ENCODE measurements at regions not wholly inside any gene's neighbourhood (a gene's known extent, or its start where the extent isn't known, plus 50 kb on each side); places are given as distances from the start of the nearest gene placed in this dataset.

GRCh38 chr7:17099083-17099973, 199.1 kb upstream of the AHR start:
- H3K4me1 ChIP-seq, result peaks cover 30% of the 10 kb centered on the region
- ChIA-PET POLR2A (interaction anchor here (0.7 to 1.6 kb wide), 6 partner anchors 16 to 581 kb away, joined by 3 to 6 read pairs (median 5); partner anchors contain the start of gene AHR), CTCF (interaction anchor here (1.6 kb wide), 1 partner anchor 116 kb away, joined by 5 read pairs; no protein-coding TSS in a partner anchor)
- DNase-seq (ENCODE audit: low read depth in 1 of 2, low spot score in 1 of 2) (peak; percentile 50 to 93), FAIRE-seq (peak; percentile 90), ATAC-seq (peak; percentile 93 to 99)
- WGBS (ENCODE audit: missing lambda C conversion rate), result 35% methylated on average over 12 of the region's 12 CpGs
- H3K27ac ChIP-seq, result peak overlapping the region; percentile 69 to 81
- H3K4me3 ChIP-seq, result no peak overlapping the region
- peaks cover 7% of the 10 kb centered on the region; the same call in 1 of the 3 replicates for H3K9me3 ChIP-seq
- H3K4me2 ChIP-seq, result peak overlapping the region; percentile 62
- TF ChIP-seq HMGXB4 (CRISPR knock-in tag; IDR thresholded peaks at IDR 0.05; ENCODE audit: borderline replicate concordance), result no peak
- TF ChIP-seq JUN (IDR thresholded peaks at IDR 0.05), result peak; percentile 96 to 99
- TF ChIP-seq ZSCAN20 (CRISPR knock-in tag; IDR thresholded peaks at IDR 0.05), result peak; percentile 74; the same call in 1 of the 2 replicates
- no peak for TF ChIP-seq CHD2 (IDR thresholded peaks at IDR 0.05; ENCODE audit: low read length, partially characterized antibody)
- peak; percentile 82 for TF ChIP-seq HOXB5 (CRISPR knock-in tag; IDR thresholded peaks at IDR 0.05)
- TF ChIP-seq TFCP2L1 (CRISPR knock-in tag; IDR thresholded peaks at IDR 0.05), result no peak
- no peak for TF ChIP-seq CHD4 (IDR thresholded peaks at IDR 0.05; ENCODE audit: borderline replicate concordance)
- 0 out of 2 replicates have a peak, but pooled peaks have one; percentile 48 for TF ChIP-seq FOXS1 (CRISPR knock-in tag; IDR thresholded peaks at IDR 0.05)
- no peak for TF ChIP-seq NR3C1 (IDR thresholded peaks at IDR 0.05)
- TF ChIP-seq ZNF302 (CRISPR knock-in tag; IDR thresholded peaks at IDR 0.05), result no peak
- TF ChIP-seq CEBPB (IDR thresholded peaks at IDR 0.05), result peak; percentile 99 to 100
- TF ChIP-seq MAX (IDR thresholded peaks at IDR 0.05), result peak; percentile 92
- no peak for TF ChIP-seq MAFK (IDR thresholded peaks at IDR 0.05; ENCODE audit: partially characterized antibody)
- TF ChIP-seq ELK1 (IDR thresholded peaks at IDR 0.05; ENCODE audit: low read depth, low read length), result no peak
- no peak for TF ChIP-seq FOSB (CRISPR knock-in tag; IDR thresholded peaks at IDR 0.05)
- no peak for TF ChIP-seq CBX8 (IDR thresholded peaks at IDR 0.05)
- peak; percentile 83 for TF ChIP-seq SMC3 (IDR thresholded peaks at IDR 0.05)
- TF ChIP-seq RAD21 (conservative IDR thresholded peaks at IDR 0.05 in 1 of 2, IDR thresholded peaks at IDR 0.05 in 1 of 2), result peak in 1 of 2 experiments; percentile 77; a peak in 3 of 5 replicates
- TF ChIP-seq USF2 (IDR thresholded peaks at IDR 0.05), result no peak
- TF ChIP-seq KDM1A (IDR thresholded peaks at IDR 0.05; ENCODE audit: low read depth), result no peak
- no peak for TF ChIP-seq EHMT2 (IDR thresholded peaks at IDR 0.05; ENCODE audit: low read depth)
- no peak for TF ChIP-seq MAZ (IDR thresholded peaks at IDR 0.05; ENCODE audit: borderline replicate concordance, low read depth, low read length)
- TF ChIP-seq NPAS2 (CRISPR knock-in tag; IDR thresholded peaks at IDR 0.05; ENCODE audit: borderline replicate concordance), result no peak
- TF ChIP-seq MYC (IDR thresholded peaks at IDR 0.05; ENCODE audit: borderline replicate concordance, low read length), result peak; percentile 28; the same call in 1 of the 2 replicates
- peak; percentile 70; the same call in 1 of the 2 replicates for TF ChIP-seq HOXB13 (CRISPR knock-in tag; IDR thresholded peaks at IDR 0.05; ENCODE audit: low read depth)
- no peak for TF ChIP-seq HEYL (CRISPR knock-in tag; IDR thresholded peaks at IDR 0.05)
- TF ChIP-seq EHF (CRISPR knock-in tag; IDR thresholded peaks at IDR 0.05), result 0 out of 2 replicates have a peak, but pooled peaks have one; percentile 75
- no peak for TF ChIP-seq HOXA7 (CRISPR knock-in tag; IDR thresholded peaks at IDR 0.05)
- TF ChIP-seq EP300 (IDR thresholded peaks at IDR 0.05), result peak; percentile 92 to 97
- peak; percentile 71 for TF ChIP-seq E2F6 (IDR thresholded peaks at IDR 0.05; ENCODE audit: borderline replicate concordance, low read depth)
- no peak for TF ChIP-seq KDM5A (IDR thresholded peaks at IDR 0.05)
- no peak for TF ChIP-seq PHF8 (IDR thresholded peaks at IDR 0.05; ENCODE audit: borderline replicate concordance, low read depth)
- no peak for TF ChIP-seq POLR2A (IDR thresholded peaks at IDR 0.05; ENCODE audit: low read length)
- peak; percentile 98 for TF ChIP-seq BCL3 (IDR thresholded peaks at IDR 0.05)
